ENCODE measurements at regions not wholly inside any gene's neighbourhood (a gene's known extent, or its start where the extent isn't known, plus 50 kb on each side); places are given as distances from the start of the nearest gene placed in this dataset.

- intact Hi-C loops (cut with micrococcal nuclease; ENCODE audit: unreplicated experiment) = no loop called here
- ChIA-PET POLR2A (ENCODE audit: unreplicated experiment) (no interaction called here), CTCF (no interaction called here)
- no peak overlapping the region for H3K4me2 ChIP-seq
- no peaks in the 10 kb centered on the region for H3K79me2 ChIP-seq (ENCODE audit: low read depth)
- no peak overlapping the region for H3K27ac ChIP-seq
- no peaks in the 10 kb centered on the region for H3F3A ChIP-seq (ENCODE audit: insufficient read depth, low read depth)
- no peak for TF ChIP-seq CTCF (conservative IDR thresholded peaks at IDR 0.05)
- no peak for TF ChIP-seq EZH2 (IDR thresholded peaks at IDR 0.05; ENCODE audit: low read depth)
- no peaks in the 10 kb centered on the region for H3K4me1 ChIP-seq (replicated peaks; ENCODE audit: insufficient read depth)
- BruUV-seq (replicated peaks) = no TSS peak
- H3K27me3 ChIP-seq (ENCODE audit: insufficient read depth, low read depth) = no peaks in the 10 kb centered on the region
- no peak overlapping the region for H2AFZ ChIP-seq
- no peak overlapping the region for H3K4me3 ChIP-seq
- no peaks in the 10 kb centered on the region for H3K9me2 ChIP-seq (ENCODE audit: insufficient read depth)
- no peaks in the 10 kb centered on the region for H3K36me3 ChIP-seq (ENCODE audit: low read depth)
- H4K20me1 ChIP-seq (ENCODE audit: insufficient read depth) = no peaks in the 10 kb centered on the region
- DNase-seq = no peak
- H3K9me3 ChIP-seq (ENCODE audit: insufficient read depth, low read depth) = no peaks in the 10 kb centered on the region
These were observed 182.8 kb upstream of the PHF14 start for GRCh38 chr7:10790910-10791309.

DNA sequence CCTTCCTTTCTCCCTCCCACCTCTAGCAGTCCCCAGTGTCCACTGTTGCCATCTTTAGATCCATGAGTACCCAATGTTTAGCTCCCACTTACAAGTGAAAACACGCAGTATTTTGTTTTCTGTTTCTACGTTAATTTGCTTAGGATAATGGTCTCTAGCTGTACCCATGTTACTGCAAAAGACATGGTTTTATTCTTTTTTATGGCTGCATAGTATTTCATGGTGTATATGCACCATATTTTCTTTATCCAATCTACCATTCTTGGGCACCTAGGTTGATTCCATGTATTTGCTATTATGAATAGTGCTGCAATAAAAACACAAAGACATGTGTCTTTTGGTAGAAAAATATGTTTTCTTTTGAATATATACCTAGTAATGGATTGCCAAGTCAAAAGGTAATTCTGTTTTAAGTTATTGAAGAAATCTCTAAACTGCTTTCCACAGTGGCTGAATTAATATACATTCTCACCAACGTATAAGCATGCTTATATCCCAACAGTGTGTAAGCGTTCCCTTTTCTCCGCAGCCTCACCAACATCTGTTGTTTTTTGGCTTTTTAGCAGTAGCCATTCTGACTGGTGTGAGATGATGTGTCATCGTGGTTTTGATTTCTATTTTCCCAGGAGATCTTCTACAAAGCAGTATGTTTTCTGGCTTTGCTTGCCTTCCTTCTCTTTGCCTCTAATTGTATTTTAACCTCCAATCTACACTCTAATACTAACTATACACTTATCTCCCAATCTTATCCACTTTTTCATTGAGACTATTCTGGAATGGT, 179.5 kb upstream of the PHF14 start:
- no peaks in the 10 kb centered on the region for H3K4me1 ChIP-seq (replicated peaks; ENCODE audit: insufficient read depth)
- H3K4me3 ChIP-seq = no peak overlapping the region
- POLR2A ChIA-PET (ENCODE audit: unreplicated experiment) = no interaction called here
- no peaks in the 10 kb centered on the region for H3K79me2 ChIP-seq (ENCODE audit: low read depth)
- CTCF ChIA-PET = no interaction called here
- H3K4me2 ChIP-seq = no peak overlapping the region
- no peaks in the 10 kb centered on the region for H3K9me2 ChIP-seq (ENCODE audit: insufficient read depth)
- H3F3A ChIP-seq (ENCODE audit: insufficient read depth, low read depth) = no peaks in the 10 kb centered on the region
- intact Hi-C loops (cut with micrococcal nuclease; ENCODE audit: unreplicated experiment) = no loop called here
- H3K9me3 ChIP-seq (ENCODE audit: insufficient read depth, low read depth) = no peaks in the 10 kb centered on the region
- no TSS peak for BruUV-seq (replicated peaks)
- H3K36me3 ChIP-seq (ENCODE audit: low read depth) = no peaks in the 10 kb centered on the region
- no peaks in the 10 kb centered on the region for H4K20me1 ChIP-seq (ENCODE audit: insufficient read depth)
- DNase-seq = no peak
- H2AFZ ChIP-seq = no peak overlapping the region
- TF ChIP-seq EZH2 (IDR thresholded peaks at IDR 0.05; ENCODE audit: low read depth) = no peak
- TF ChIP-seq CTCF (conservative IDR thresholded peaks at IDR 0.05) = no peak
- H3K27ac ChIP-seq = no peak overlapping the region
- H3K27me3 ChIP-seq (ENCODE audit: insufficient read depth, low read depth) = no peaks in the 10 kb centered on the region

GRCh38 chr7:10797157-10797556, 176.5 kb upstream of the PHF14 start:
- Histone ChIP-seq H3F3A (ENCODE audit: insufficient read depth, low read depth) (no peaks in the 10 kb centered on the region), H3K9me2 (ENCODE audit: insufficient read depth) (no peaks in the 10 kb centered on the region), H3K9me3 (ENCODE audit: insufficient read depth, low read depth) (no peaks in the 10 kb centered on the region), H3K4me3 (no peak overlapping the region), H4K20me1 (ENCODE audit: insufficient read depth) (no peaks in the 10 kb centered on the region), H3K79me2 (ENCODE audit: low read depth) (no peaks in the 10 kb centered on the region), H3K36me3 (ENCODE audit: low read depth) (no peaks in the 10 kb centered on the region), H3K4me1 (replicated peaks; ENCODE audit: insufficient read depth) (no peaks in the 10 kb centered on the region), H3K27me3 (ENCODE audit: insufficient read depth, low read depth) (no peaks in the 10 kb centered on the region), H2AFZ (no peak overlapping the region), H3K27ac (no peak overlapping the region), H3K4me2 (no peak overlapping the region)
- ChIA-PET CTCF (no interaction called here), POLR2A (ENCODE audit: unreplicated experiment) (no interaction called here)
- intact Hi-C loops (cut with micrococcal nuclease; ENCODE audit: unreplicated experiment) = no loop called here
- no peak for TF ChIP-seq EZH2 (IDR thresholded peaks at IDR 0.05; ENCODE audit: low read depth)
- TF ChIP-seq CTCF (conservative IDR thresholded peaks at IDR 0.05) = no peak
- BruUV-seq (replicated peaks) = no TSS peak
- DNase-seq = no peak
